CD1c-positive myeloid dendritic cell (primary cell): ENCODE measurements at regions not wholly inside any gene's neighbourhood (a gene's known extent, or its start where the extent isn't known, plus 50 kb on each side); places are given as distances from the start of the nearest gene placed in this dataset.

Experiments used
- DNase-seq: peaks from one replicate; pipeline ENCODE4 v3.0.0-alpha.2; 2016; ENCODE audit errors: extremely low spot score

DNA sequence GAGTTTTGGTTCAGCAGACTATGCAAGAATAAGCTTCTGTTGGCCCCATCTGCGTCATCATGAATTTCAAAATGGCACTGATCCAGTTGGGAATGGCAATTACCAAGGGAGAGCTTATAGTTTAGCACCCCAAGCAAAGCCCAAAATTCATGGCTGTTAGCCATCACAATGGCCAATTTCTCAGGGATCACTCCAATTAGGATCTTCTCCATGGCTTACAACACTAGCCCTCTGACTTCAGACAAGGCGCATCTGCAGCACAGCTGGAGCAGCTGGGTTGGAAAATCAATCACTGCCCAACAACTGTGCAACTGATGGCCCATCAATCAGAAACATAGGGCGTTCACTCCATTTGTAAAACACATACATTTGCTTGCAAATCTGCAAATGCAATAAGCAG is 273.6 kb downstream of the SRBD1 start:
- no peak for DNase-seq

DNA sequence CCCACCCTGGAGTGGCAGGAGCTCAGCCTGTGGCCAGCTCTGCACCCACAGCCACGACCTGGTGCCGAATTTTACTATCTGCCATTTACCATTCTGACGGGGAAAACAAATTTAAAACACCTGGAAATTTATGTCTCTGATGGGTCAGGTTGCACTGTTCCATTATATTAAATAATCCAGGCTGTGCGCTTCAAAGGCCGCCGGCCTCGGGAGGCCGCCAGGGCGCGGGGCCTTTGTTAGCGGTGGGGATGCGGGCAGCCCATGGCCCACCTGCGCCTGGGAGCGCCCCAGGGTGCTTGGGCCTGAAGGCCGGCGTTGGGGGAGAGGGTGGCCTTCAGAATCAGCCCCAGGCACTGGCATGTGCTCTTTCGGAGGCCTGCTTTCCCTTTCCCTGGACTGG is 276.9 kb downstream of the SRBD1 start:
- no peak for DNase-seq

DNA sequence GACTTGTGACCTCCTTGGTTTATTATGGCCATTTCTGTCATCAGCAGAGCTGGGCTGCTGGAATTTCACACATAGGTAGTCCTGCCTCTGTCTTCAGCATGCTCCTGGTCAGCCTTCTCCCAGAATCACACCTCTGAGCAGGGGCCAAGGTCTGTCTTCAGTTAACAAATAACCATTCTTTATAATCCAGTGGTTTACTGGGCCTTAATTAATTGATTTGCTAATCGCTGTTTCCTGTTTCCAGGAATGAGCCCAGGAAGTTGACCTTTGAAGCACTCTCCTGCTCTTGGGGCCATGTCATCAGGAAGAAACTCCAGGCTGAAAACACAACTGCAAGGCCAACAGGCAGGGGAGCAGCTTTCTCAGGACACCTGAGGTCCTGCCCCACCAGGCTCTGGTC is 278.5 kb downstream of the SRBD1 start:
- DNase-seq, result no peak

DNA sequence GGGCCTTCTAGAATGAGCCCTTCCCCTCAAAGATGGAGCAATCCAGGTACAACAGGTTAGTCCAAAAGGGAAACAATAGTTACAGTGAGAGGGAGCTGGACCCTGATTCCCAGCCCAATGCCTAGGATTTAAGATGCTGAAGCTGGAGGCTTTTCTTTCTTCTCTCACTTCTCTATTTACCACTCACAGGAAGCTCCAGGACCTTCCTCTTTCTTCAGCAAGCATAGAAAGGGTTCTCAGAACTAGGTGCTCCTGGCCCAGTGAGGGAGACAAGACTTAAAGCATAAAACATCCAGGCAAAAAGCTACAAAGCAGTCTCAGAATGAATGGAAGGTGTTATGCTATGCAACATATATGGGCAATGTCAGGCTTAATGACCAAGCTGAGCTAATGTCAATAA is 279.0 kb downstream of the SRBD1 start:
- DNase-seq, result peak; percentile 35

DNA sequence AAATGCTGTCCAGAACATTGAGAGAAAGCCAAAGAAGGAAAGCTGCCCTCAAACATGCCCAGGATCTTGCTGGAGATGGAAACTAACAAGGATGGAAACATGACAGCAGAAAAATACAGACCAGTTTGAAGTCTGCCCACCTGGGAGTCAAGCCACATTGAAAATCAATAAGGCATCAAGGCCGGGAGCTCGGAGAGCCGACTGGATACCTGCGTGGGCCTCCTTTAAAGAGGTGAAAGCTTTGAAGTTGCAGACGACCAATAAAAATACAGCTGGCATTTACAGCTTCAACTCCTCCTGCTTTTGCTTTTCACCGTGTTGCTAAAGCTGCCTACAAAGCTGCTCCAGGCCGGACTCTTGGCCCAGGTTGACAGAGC is 279.7 kb downstream of the SRBD1 start:
- no peak for DNase-seq

DNA sequence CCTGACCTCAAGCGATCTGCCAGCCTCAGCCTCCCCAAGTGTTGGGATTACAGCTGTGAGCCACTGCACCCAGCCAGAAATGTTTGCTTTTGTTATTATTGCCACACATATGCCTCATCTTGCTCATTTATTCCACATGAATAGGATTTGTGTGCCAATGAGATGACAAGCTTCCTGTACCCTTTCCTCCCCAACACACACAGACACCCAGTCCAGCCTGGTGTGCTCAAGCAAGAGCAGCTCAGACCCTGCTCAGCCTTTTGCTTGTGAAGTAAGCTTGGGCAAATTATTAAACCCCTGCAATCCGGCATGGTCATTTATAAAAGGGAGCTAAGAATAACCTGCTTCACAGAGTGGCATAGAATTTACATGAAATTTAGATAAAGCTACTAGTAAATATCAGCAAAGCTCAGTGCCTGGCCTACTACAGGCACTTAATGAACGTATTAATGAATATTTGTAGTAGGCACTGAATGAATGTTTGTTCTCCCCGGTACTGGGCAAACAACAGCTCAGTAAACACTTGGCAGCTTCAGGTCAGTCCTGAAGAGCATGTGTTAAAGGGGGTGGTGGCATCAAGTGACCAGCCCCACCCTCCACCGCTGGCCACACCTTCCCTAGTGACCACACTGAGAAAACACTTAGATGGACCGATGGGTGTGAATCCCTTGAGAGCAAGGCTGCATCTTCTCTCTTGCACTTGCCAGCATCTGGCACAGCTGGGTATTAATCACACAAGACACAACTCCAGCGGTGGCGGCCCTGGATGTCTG is 280.2 kb downstream of the SRBD1 start:
- DNase-seq, result no peak

DNA sequence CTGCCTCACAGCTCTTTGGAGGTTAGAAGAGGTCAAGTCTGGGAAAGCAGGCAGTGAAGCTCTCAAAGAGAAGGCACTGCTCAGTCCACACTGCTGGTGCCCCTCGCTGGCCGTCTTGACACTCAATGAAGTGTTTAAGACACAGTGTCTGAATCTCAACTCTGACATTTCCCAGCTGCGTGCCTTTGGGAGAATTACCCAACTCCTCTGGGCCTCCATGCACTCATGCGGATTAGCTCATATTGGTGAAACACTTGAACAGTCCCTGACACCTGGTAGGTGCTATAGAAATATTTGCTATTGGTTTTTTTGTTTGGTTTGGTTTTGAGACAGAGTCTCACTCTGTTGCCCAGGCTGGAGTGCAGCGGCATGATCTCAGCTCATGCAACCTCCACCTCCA is 281.0 kb downstream of the SRBD1 start:
- no peak for DNase-seq

DNA sequence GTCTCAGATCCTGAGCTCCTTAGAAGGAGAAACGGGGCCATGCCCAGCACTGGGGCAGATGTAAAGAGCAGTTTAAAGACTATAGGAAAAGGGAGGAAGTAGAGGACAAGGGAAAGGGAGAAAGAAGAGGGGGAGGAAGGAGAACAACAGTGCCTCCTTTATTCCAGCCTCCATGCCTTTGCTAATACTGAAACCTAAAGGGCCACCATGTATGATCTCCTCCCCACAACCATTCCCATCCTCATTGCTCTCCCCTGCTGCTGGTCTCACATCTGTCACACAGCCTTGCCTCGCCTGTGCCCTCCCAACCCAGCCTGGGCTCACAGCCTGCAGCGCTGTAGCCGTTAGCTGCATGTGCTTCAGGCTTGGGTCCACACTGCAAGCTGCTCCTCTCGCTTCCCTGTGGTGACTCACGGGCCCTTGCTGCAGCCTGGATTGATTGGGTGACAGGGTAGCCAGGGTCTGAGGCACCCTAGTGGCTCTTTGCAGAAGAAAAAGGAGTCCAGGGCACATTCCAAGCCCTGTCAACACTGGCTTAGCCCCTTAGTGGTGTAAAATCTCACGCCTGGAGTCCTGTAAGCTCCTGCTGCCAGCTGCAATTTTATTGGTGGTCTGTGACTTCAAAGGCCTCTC is 281.9 kb downstream of the SRBD1 start:
- DNase-seq, result no peak

DNA sequence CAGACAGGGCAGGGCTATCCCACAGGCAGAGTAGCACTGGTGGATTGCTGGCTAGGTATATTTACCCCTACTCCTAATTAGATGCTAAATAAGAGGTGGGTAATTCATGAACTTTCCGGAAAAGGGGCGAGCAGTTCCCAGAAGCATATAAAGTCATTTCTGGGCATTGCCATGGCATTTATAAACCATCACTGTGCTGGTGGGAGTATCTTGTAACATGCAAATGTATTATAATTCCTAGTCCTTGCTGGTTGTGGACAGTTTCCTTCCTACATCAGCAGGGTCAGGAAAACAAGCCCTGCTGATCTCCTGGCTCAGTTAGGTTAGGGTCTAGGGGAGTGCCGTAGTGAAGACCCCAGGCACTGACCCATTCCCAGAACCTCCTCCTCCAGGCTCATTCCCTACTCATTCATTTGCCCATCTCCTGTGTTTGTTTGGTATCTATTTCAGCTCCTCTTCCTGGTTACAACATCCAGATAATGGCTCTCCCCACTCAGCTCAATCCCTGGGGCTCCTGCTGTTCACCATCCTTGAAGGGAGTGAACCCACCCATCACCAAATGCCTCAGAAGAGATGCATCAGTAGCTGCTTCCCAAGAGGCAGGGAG is 282.7 kb downstream of the SRBD1 start:
- DNase-seq, result no peak

DNA sequence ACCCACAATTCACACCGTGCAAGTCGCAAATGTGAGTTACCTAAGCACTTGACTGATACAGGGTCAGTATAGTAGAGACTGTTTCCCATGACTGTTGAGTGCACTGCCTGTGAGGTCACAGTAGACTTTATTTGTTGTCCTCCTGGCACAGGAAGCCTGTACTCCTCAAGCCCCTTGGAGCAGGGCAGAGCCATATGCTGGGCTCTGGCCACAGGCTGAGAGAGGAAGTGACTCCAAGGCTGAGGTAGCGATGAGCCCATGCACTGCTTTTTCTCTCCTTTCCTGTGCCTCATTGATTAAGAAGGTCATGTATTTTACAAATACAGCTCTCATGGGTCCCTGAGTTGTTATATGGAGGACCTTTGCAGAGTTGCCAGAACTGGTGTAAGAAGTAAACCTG is 287.7 kb downstream of the SRBD1 start:
- DNase-seq, result no peak

DNA sequence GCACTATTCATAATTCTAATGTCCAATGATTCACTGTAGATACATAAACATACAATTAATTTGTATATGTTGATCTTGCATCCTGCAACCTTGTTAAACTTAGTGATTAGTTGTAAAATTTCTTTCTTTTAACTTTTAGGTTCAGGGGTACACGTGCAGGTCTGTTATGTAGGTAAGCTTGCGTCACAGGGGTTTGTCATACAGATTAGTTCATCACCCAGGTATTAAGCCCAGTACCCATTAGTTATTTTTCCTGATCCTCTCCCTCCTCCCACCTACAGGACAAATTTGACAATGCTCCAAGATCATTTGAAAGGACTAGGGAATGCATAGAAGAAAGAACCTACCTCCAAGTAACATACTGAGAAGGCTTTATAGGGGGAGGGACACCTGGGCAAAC is 290.1 kb downstream of the SRBD1 start:
- no peak for DNase-seq

DNA sequence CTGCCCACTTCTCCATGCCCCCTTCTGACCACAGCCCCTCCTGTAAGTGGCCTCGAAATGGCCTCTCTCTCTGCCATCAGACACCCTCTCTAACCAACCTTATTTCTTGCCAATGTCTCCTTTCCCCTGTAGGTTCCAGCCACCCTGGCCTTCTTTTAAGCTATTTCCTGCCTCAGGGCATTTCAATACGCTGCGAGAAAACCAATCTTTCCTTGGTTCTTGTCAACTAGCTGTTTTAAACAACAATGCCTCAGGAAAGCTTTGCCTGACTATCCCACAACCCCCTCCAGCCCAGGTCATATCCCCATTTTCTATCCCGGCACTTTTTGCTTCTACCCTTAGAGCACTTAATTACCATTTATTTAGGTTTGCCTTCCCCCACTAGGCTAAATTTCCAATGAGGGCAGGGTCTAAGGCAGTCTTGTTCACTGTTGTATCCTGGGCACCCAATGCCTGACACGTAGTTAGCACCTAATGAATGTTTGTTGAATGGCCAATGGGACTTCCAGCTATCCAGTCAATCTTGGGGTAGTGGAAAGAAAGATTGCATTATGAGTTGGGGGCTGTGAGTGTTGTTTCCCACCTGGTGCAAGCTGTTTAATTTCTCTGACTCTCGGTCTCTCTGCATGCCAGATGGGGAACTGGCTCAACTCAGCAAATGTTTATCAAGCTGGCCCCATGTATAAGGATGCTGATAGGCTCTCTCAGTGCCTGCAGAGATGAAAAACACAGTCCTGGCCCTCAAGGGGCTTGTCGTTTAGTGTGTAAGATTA is 291.2 kb downstream of the SRBD1 start:
- no peak for DNase-seq

DNA sequence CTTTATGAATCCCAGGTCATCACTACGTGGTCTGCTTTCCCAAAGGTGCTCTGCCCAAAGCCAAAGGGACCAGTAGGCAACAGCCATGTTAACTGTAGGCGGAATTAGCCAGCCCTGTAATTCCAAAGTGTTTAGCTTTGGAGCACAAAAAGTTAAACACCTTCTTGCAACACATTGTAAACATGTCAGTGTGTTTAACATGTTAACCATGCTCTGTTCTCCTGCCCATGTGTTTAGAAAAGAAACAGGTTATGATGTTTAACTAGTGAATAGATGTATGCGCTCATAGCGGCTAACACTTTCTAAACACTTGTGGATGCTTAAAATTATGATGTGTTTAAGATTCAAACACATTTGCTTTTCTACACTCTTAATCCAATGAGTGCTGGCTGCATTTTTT is 292.4 kb downstream of the SRBD1 start:
- DNase-seq, result no peak

DNA sequence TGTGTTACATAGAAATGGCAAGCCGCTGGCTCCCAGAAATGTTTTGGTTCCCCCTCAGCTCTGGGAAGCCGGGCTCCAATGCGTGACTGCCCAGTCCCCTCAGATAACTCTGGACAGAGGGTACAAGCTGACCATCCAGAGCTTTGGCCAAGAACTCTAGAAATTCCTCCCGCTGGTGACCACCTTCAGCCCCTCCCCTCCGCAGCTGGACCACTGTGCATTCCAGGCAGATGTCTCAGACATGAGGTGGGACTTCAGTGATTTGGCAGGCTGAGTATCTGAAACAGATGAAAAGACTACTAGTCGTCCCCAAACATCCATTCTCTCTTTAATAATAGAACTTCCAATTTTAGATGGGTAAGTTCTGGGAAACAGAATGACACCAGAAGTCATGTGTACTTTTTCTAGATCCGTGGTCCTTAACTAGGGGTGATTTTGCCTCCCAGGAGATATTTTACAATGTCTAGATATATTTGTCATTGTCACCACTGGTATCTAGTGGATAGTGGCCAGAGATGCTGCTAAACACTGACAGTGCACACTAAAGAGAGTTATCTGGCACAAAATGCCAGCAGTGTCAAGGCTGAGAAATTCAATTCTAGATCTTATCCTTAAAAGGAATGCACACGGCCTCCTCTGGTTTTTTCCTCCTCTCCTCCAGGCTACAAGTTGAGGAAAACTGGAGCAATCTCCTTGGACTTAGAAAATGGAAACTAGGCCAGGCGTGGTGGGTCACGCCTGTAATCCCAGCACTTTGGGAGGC is 294.3 kb downstream of the SRBD1 start:
- no peak for DNase-seq

DNA sequence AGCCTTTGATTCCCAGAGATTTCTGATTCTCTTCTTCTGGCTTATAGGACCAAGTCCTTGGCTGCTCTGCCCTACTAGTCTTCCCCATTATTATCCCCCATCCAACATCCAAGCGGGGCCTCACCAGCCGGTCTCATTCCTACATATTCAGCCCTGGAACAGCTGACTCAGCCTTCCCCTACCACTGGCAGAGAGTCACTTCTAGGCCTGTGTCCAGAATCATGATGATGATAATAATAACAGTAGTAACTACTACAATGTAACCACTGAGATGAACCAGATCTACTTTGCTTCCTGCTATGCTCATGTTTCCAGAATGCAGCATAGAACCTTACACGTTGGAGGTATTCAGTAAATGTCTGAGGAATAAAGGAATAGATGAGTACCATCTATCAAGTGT is 295.2 kb downstream of the SRBD1 start:
- no peak for DNase-seq

DNA sequence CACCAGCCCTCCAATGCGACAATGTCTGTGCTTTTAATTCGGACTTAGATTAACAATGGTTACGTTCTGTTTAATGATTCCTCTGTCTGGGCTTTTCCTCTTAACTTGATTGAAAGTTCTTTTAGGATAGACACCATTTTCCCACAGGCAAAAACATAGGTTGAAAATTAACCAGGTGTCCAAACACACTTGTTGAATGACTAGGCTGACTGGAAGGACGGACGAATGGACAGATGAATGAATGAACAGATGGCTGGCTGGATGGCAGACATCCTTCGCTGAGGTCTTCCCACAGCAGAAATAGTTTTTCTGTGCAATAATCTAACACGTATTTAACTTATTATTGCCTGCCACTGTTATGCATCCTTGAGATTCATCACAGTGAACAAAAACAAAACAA is 298.8 kb downstream of the SRBD1 start:
- DNase-seq, result no peak

DNA sequence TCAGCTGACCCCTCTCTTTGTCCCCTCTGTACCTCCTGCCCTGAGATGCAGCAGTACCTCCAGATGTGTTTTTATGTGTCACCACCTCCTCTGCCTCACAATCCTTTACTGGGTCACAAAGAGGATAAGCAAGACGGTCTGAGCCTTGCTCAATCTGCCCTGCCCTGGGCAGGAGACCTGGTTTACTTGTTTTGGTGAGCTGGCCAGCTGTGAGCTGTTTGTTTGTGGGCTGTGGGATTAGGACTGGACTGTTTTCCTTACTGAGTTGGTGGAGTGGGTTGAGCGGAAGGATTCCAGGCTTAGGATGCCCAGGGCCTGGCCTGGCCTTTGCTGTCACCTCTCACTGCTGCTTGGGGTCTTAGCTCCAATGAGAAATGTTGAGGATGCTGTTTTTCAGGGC is 299.5 kb downstream of the SRBD1 start:
- no peak for DNase-seq

DNA sequence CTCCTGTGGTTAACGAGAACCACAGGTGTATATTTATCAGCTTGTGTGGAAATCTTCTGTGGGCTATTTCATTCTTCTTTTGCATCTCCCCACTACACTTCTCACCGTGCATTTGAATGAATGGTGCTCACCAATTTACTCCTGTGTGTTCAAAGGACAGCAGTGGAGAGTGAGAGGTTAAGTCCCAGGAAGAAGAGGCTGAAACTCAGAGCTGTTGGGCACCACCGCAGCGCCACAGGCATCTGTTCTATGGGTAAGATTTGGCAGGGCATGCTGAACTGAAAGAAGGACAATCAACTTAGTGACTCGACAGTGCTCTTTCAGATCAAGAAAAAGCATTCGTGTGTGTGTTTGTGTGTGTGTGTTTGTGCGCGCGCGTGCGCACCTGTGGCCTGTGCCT is 297.9 kb upstream of the SIX2 start:
- DNase-seq, result no peak

DNA sequence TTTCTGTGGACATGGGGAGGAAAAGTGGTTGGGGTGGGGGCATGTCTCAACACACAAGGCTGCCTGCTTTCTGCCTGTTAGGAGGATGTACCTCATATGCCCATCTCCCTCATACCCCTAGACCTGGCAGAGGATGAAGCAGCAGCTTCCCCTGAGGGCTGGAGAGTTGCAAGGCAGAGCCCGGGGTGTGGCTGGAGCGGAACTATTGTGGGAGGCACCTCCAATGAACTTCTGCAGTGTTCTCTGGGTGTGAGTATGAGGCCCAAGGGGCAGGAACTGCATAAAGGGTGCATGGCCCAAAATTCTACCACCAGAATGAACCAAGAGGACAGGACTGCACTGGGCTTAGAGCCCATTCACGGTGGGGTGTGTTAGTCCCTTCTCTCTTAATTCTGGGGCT is 296.3 kb upstream of the SIX2 start:
- no peak for DNase-seq

DNA sequence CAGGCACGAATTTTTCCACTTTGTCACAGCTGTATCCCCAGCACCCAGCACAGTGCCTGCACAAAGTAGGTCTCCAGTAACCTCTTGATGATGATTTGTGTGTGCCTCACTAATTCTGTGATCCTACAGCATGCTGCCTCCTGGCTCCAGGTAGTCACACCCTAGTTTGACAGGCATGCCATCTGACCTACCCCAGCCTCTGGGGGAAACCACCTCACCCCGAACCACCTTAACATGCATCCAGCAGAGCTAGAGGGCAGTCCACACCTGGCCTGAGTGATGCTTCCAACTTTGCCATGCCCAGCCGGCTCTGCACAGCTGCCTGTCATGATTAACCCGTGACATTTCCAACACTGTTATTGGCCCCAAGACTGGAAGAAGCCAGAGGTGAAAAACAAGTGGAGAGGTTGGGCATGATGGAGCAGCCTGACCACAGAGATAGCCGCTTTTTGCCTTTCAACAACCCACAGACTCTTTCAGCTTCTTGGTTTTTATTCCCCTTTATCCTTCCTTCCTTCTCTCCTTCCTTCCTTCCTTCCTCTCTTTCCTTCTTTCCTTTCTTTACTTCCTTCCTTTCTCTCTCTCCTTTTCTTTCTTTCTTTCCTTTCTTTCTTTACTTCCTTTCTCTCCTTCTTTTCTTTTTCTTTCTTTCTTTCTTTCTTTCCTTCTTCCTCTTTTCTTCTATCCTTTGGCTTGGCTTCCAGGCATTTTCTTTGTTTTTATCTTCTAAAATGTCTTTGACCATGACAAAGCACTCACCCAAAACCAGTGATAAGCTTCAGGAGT is 294.4 kb upstream of the SIX2 start:
- DNase-seq, result no peak
